Stimulated activated naive CD4-positive, alpha-beta T cell treated with Interleukin-2 at 50 U/mL for 16 hours (primary cell): ENCODE measurements at regions not wholly inside any gene's neighbourhood (a gene's known extent, or its start where the extent isn't known, plus 50 kb on each side); places are given as distances from the start of the nearest gene placed in this dataset.
"Not testable (repeated sequence)": the region's sequence is repeated elsewhere in the genome, so short reads cannot be mapped to it uniquely, and the experiment has no call there.

Experiments used
- DNase-seq: peaks from one replicate; lab custom pipeline; 2025; lab: John Stamatoyannopoulos, UW

DNA sequence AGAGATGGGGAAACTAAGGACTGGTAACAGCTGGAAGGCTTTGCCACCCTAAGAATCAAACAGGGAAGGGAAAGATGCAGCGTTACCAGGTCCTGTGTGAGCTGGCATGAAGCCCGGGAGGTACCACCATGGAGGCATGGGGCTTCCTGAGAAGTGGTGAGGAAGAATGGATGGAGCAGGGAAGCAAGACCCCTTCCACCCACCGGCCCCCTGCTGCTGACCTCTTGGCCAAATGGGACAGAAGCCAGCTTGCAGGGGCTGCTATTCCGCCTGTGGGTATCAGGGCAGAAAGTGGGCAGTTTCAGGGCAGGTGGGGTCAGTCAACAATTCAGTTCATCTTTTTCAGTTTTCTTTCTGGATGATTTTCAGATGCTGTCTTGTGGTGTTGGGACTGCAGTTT is 1099.9 kb downstream of the TBC1D22A start:
- DNase-seq, result no peak

DNA sequence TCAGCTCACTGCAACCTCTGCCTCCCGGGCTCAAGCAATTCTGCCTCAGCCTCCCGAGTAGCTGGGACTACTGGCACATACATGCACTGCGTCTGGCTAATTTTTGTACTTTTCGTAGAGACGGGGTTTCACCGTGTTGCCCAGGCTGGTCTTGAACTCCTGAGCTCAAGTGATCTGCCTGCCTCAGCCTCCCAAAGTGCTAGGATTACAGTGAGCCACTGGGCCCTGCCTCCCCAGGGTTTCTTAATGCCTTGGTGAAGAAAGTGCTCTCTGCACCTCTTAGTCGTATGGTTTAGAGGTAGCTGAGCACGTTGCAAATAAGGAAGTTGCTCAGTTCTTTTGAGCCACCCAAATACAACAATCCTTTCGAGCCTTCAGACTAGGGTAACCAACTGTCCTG is 1098.5 kb downstream of the TBC1D22A start:
- not testable (repeated sequence) for DNase-seq

DNA sequence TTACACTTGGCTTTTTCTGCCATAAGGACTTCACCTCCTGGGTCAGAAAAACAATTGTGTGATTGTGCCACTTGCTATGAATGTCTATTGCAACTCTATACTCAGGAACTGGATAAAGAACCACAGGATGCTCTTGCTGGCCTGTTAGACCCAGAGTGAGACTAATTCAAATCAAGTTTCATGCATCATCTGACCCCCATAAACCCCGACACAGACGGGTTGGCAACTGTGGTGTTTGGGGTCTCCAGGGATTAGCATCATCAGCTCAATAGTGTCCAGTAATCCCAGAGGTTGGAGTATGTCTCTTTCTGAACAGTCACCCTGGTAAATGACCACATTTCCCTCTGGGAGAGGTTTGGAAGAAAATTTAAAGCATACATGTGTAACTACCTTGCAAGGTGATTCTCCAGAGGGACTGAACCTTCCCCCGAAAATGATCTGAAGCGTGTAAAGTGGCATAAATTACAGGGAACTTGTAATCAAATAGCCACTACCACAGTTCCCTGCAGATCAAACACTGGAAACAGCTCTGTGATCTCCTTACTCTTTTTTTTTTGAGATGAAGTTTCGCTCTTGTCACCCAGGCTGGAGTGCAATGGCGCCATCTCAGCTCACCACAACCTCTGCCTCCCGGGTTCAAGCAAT is 1097.6 kb downstream of the TBC1D22A start:
- DNase-seq, result no peak

DNA sequence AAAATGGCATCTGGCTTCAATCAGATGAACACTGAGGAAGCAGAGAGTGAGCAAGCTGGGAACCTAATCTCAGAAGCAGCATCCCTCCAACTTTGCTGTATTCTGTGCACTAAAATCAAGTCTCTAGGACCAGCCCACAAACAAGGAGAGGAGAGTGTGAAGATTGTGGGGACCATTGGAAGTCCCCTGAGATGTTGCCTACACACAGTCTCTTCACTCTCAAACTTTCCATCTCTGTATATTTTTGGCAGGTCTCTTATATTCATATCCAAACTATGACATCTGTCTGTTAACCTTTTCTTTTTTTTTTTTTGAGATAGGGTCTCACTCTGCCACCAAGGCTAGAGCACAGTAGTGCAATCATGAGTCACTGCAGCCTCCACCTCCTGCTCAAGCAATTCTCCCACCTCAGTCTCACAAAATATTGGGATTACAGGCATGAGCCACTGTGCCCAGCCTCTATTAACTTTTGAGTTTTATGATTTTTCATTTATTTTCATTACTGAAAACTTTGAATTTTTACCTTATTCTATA is 1096.4 kb downstream of the TBC1D22A start:
- DNase-seq, result no peak

DNA sequence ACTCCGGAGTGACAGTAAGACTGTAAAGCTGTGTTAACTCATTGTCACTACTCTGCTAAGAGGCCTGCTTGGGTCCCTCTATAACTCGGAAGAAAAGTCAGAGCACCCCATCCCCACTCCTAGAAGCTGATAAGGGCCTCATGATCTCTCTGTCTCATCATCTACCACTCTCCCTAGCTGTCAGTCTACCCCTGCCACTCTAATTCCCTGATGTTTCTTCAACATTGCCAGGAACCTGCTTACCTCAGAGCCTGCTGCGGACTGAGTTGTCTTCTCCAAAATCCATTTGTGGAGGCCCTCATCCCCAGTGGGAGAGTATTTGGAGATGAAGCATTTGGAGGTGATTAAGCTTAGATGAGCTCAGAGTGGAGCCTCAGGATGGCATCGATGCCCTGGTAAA is 1092.2 kb downstream of the TBC1D22A start:
- DNase-seq, result no peak

DNA sequence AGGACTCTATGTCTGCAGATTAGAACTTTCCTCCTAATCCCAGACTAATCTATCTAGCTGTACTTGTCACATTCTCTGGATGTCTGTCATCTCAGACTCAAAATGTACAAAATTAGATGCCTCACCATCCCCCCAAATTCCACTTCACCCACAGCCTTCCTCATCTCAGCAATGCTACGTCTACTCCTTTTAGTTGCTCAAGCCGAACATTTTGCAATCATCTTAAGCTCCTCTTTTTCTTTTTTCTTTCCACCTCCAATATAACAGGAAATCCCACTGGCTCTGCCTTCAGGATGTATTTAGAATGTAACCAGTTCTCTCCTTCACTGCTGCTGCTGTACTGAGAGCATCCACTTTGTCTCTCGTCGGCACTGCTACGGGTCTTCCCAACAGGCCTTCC is 1091.8 kb downstream of the TBC1D22A start:
- DNase-seq, result no peak

DNA sequence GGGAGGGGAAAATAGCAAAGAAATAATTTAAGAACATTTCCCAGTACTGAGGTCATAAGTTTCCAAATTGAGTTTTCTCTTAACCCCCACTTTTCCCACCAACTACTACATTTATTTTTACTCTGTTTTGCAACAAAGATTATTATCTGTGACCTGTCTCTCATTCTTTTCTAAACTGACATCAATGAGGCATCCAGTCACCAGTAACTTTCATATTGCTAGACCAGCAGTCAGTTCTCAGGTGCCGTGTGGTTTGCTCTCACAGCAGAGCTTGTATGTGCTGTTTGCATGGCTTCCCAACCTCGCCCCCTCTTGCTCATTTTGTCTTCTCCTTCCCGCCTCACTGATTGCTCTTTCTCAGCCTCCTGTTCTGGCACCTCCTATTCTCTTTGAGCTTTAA is 1091.3 kb downstream of the TBC1D22A start:
- DNase-seq, result no peak

DNA sequence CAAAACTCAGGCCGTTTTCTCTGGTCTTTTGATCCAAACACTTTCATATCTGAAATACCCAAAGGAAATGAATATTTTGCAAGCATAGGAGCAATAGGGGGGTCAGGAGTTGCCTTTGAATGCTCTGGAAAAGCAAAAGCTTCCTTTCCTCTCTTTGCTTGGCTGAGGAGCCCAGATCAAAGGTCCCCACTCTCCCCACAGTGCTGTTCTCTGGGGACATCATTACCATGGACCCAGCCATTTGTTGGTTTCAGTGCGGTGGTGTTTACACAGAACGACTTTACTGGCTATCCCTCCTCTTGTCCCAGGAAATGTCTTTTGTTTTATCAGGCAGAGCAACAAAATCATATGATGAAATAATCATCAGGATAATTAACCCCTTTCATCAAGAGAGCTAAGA is 1089.1 kb downstream of the TBC1D22A start:
- no peak for DNase-seq

DNA sequence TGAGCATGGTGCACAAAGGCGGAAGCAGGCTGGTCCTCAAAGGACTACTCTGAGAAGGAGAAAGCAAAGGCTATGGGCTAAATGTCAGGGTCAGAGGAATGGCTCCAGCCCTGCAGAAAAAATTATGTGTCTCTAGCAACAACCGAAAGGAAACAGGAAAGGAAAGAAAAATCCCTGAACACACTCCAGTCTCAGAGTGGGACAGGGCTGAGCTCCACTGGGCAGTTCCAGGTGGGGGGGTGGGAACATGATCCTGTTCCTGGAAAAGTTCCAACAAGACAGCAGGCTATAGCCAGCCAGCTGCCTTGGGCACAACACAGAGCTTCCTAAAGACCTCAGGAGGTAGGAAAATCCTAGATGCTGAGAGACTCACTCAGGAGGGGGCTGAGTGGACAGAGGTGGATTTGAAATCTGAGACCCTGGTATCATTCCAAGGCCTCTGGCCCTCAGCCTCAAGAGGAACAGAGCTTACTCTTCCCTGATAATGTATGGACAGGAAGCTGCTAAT is 1088.2 kb downstream of the TBC1D22A start:
- no peak for DNase-seq

DNA sequence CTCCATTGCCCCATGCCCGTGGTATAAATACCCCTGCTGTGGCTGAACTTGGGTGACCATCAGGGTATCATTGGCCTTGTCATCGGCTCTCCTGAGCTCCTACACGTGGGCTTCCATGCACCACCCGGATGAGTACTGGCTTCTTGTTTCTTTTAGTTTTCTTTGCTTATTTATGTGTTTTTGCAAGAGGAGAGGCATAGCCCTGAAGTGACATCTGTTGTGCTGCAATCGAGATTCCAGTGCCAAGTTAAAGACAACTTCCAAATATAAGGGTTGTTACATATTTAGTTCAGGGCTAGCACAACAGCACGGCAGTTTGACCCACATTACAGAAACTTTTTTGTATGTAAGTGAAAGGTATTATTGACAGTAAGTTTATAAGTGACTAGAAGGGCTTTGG is 1087.1 kb downstream of the TBC1D22A start:
- DNase-seq, result no peak

DNA sequence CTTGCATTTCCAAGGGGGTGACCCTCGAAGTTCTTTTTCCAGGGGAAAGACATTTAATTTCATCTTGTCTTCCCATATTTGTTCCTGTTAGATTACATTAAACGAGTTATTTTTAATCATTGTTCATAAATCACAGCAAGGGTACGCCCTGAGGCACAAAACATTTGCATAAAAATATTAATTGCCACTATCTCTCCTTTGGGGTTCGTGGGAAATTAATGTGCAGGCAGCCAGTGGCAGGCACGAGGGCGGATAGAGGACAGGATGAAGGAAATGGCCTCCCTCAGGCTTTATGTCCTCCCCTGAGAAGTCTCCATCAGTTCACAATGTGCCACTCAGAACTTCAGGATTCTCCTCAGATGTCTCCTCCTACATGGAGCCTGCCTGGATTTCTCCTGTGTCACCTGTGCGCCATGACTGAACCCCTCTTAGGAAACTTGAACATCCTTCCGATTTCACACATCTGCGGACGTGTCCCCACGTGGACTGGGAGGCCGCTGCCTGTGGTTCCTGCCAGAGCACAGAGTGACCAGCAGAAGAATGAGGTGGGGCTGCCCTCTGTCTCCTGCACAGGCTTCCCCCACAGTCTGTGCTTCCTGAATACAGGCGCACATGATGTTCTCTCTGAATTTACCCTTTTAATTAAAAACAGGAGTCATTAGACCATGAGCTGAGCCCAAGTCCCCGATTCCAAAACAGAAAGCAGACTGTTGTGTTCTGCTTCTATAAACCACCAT is 1085.9 kb downstream of the TBC1D22A start:
- no peak for DNase-seq

DNA sequence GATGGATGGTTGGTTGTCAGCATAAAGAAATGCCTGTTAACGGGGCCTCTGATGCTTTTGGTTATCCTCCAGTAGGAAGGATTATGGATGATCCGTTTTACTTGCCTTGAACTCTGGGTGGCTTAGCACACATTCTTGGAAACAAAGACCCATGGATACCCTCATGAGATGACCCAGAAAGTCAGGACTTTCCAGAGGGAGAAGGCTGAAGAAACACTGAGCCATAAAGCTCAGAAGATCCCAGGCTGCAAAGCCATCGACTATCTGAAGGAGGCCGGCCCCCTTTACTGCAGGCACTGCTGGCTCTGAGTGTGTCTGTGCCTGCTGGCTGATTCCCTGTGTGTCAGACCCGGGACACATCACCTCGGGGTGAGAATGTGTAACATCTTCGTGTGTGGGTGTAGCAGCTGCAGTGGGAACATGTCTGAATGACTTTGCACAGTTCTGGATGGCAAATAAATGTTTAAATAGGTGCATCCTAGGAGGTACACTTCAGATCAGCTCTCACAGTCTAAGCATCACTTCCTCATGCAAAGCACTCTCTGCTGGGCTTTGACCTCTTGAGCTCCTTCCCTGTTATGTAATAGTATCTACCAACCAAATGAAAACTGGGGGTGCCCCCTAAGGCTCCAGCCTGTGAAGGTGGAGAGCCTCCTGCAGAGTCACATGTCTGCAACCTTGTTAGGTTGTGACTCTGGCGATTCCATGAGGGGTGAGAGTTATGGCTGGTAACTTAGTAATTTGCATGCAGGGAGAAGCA is 1084.9 kb downstream of the TBC1D22A start:
- no peak for DNase-seq

DNA sequence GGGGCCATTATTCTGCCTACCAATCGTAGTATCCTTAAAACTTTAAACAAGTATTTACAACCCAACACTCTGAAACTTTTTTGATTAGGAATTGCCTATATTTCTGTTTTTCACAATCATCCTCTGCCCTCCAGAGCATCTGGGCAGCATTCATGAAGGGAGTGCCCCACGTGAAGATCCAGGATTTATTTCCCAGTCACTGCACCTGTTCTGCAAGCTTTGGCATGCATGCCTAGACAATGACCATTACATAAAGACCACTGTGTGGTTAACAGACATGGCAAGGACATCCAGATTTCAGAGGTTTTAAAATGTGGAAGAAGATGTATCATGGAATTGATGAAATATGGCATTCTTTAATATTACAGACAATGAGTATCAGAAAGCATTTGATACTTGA is 1083.8 kb downstream of the TBC1D22A start:
- no peak for DNase-seq

DNA sequence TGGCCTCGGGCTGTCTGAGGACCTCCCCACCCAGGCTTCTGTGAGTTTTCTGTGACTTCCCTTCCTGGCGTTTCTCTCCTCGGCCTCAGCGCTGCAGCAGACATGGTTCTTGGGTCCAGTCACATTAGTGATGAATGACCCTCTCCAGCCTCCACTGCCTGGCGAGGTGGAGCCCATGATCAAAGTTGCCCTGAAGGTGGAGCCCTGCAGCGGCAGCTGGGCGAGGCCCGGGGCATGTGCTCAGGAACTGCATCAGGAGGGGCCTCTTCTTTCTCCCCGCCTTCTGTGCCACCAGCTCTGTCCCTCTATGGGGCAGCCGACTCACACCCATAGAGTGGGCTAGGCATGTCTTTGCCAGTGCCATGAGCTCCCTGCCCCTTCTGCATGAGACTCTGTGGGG is 1079.7 kb downstream of the TBC1D22A start:
- no peak for DNase-seq

DNA sequence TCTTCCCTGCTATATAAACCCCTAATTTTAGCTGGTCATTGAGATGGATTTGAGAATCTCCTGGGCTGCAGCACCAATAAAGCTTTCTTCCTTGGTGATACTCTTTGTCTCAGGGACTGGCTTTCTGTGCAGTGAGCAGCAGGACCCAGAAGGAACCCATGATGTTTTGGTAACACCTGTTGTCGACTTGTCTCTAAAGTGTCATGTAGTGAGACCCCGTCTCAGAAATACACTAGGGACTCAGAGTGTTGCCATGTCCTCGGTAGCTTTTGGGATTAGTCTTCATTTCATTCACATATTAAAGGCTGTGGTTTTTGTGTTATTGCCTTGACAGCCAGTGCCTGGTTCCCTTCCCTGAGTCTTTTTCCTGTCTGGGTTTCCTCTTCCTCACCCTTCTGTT is 1078.7 kb downstream of the TBC1D22A start:
- no peak for DNase-seq

DNA sequence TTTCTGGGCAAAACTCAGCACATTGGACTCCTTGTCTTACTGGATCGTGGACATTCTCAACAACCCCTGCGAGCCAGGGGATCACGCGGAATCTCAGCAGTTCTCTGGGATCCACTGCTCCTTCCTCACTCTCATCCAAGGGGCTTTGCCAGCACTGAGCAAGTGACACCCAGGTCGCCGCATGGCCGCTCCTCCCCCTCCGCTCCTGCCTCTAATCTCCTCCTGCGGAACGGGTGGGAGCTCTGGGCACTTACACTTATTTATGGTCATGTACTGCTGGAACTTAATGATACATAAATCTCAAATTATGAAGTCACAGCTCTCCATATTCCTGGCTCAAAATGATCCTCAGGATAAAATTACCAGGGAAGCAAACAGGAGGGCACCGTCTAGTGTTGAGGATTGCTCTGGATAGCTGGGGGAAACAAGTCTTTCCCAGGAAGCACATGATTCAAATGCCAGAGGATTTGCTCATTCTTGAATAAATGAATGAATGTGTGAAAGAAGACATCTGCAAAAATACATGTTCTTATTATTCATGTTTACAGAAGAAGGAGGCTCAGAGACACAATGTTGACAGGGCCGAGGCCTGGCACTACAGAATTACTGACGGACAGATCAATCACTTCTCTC is 1077.3 kb downstream of the TBC1D22A start:
- no peak for DNase-seq

DNA sequence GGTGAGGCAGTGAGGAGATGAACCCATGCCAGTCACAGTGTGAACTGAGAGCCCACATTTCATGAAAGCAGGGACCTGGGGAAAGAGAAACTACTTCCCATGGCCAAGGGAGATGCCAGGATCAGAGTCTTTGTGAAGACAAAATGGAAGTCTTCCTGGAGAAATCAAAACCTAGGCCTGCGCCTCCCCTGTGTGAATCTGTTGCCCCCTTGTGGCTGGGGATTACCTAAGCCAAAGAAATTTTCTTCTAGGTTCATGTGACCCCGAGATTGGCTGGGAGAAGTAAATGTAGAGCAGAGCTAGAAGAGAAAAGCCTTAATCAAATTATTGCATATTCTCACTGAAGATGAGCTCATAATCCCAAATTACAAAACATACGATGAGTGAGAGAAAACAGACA is 1075.3 kb downstream of the TBC1D22A start:
- DNase-seq, result no peak

DNA sequence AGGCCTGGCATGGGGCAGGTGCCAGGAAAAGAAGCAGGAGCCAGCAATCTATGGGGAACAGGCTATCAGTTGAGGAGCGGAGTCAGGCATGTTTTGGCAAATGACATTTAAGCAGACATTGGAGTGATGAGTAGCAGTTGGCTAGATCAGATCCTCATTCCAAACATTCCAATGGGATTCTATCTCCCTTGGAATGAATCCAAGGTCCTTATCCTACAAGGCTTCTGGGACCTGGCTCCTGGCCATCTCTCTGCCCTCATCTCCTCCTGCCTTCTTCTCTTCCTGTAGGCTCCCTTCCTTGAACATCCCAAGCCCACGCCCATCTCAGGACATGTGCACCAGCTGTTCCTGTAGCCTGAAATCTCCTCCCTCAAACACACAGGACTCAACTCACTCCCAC is 1074.5 kb downstream of the TBC1D22A start:
- DNase-seq, result no peak

DNA sequence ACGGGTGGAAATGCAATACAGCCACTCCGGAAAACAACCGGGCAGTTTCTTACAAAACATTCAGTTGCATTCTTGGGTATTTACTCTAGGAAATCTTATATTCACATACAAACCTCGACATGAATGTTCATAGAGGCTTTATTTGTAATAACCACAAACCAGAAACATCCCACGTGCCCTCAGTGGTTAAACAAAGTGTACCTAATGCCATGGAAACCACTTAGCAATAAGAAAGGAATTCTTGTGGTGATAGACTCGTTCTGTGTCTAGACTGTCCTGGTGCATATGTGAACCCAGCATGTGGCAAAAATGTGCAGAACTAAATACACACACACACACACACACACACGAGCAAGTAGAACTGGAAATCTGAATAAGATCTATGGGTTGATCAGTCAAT is 1073.3 kb downstream of the TBC1D22A start:
- DNase-seq, result no peak

DNA sequence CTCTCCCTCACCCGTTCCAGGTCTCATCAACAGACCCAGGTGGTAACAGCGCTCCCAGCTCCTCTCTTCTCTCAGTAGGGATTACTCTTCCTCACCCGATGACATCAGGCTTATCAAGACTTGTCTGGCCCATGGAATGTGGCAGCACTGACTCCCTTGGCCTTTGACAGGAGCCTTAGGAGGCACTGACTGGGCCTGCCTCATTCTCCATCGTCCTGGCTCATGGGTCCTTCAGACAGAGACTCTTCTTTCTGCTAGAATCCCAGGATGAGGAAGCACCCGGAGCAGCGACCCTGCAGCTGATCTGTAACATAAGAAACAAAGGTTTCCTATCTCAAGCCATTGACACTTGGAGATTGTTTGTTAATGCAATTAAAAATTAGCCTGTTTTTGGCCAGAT is 1063.6 kb downstream of the TBC1D22A start:
- DNase-seq, result no peak

DNA sequence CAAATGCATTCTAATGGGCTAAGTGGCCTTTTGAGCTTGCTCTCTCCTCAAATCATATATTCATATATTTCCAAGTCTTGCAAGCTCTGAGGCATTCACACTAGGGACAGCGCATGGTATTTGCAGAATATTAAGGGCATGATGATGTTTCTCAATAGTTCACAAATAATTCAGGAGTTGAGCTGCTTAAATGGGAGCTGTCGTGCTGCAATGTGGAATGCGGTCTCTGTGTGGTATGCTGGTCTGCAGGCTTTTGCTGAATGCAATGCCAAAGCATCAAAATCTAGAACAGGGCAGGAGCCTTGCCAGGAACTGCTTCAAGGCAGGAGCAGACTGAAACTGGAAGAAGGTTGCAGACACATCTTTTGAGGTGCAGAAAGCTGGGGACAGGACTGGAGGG is 1060.0 kb downstream of the TBC1D22A start:
- no peak for DNase-seq

DNA sequence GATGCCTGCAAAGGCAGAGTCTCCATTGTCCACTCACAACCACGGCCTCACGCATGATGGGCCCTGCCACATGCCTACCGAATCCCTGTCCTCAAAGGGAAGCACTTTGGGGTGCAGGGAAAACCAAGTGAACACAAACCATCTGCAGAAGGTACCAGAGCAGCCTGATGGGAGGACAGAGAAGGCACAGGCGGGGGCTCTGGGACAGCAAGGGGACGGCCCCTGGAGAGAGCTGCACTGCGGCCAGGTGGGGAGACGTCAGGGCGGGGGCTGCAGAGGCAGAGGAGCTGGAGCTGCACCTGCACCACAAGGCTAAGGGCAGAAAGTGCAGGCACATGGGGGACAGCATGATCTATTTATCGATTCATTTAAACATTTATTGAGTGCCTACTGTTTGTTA is 1056.0 kb downstream of the TBC1D22A start:
- no peak for DNase-seq
